ENCODE measurements at regions not wholly inside any gene's neighbourhood (a gene's known extent, or its start where the extent isn't known, plus 50 kb on each side); places are given as distances from the start of the nearest gene placed in this dataset.

GRCh38 chr1:177591155-177591554 lies 378.7 kb downstream of the SEC16B start:
- H3K4me1 ChIP-seq (ENCODE audit: control insufficient read depth, insufficient read depth, low read length) = peaks cover 9% of the 10 kb centered on the region
- no peaks in the 10 kb centered on the region for H3K27me3 ChIP-seq (ENCODE audit: control insufficient read depth, insufficient read depth, low read length)
- H3K36me3 ChIP-seq (ENCODE audit: insufficient read depth, low read length) = no peaks in the 10 kb centered on the region
- no peak overlapping the region for H3K4me3 ChIP-seq (ENCODE audit: low read length)
- no peak overlapping the region for H3K9ac ChIP-seq (ENCODE audit: low read depth, low read length)
- H3K4me2 ChIP-seq (ENCODE audit: low read length) = no peak overlapping the region
- H3K9me3 ChIP-seq (replicated peaks; ENCODE audit: low read length) = no peaks in the 10 kb centered on the region

- Histone ChIP-seq H3K4me3 (ENCODE audit: low read length) (no peak overlapping the region), H3K9me3 (replicated peaks; ENCODE audit: low read length) (no peaks in the 10 kb centered on the region), H3K27me3 (ENCODE audit: control insufficient read depth, insufficient read depth, low read length) (no peaks in the 10 kb centered on the region), H3K4me1 (ENCODE audit: control insufficient read depth, insufficient read depth, low read length) (peaks cover 18% of the 10 kb centered on the region), H3K4me2 (ENCODE audit: low read length) (no peak overlapping the region), H3K9ac (ENCODE audit: low read depth, low read length) (no peak overlapping the region), H3K36me3 (ENCODE audit: insufficient read depth, low read length) (no peaks in the 10 kb centered on the region)
Measured at GRCh38 chr1:177589166-177589565, 380.7 kb downstream of the SEC16B start.

GRCh38 chr1:177586429-177586828 lies 383.4 kb downstream of the SEC16B start:
- H3K4me3 ChIP-seq (ENCODE audit: low read length) = no peak overlapping the region
- no peak overlapping the region for H3K4me2 ChIP-seq (ENCODE audit: low read length)
- H3K9me3 ChIP-seq (replicated peaks; ENCODE audit: low read length) = no peaks in the 10 kb centered on the region
- peaks cover 18% of the 10 kb centered on the region for H3K4me1 ChIP-seq (ENCODE audit: control insufficient read depth, insufficient read depth, low read length)
- no peak overlapping the region for H3K9ac ChIP-seq (ENCODE audit: low read depth, low read length)
- H3K27me3 ChIP-seq (ENCODE audit: control insufficient read depth, insufficient read depth, low read length) = no peaks in the 10 kb centered on the region
- H3K36me3 ChIP-seq (ENCODE audit: insufficient read depth, low read length) = no peaks in the 10 kb centered on the region

- Histone ChIP-seq H3K9me3 (replicated peaks; ENCODE audit: low read length) (no peaks in the 10 kb centered on the region), H3K27me3 (ENCODE audit: control insufficient read depth, insufficient read depth, low read length) (no peaks in the 10 kb centered on the region), H3K4me2 (ENCODE audit: low read length) (no peak overlapping the region), H3K4me3 (ENCODE audit: low read length) (no peak overlapping the region), H3K36me3 (ENCODE audit: insufficient read depth, low read length) (no peaks in the 10 kb centered on the region), H3K9ac (ENCODE audit: low read depth, low read length) (no peak overlapping the region), H3K4me1 (ENCODE audit: control insufficient read depth, insufficient read depth, low read length) (peaks cover 18% of the 10 kb centered on the region)
Measured at GRCh38 chr1:177585302-177586220, 384.3 kb downstream of the SEC16B start.

- Histone ChIP-seq H3K4me2 (ENCODE audit: low read length) (no peak overlapping the region), H3K4me1 (ENCODE audit: control insufficient read depth, insufficient read depth, low read length) (no peaks in the 10 kb centered on the region), H3K27me3 (ENCODE audit: control insufficient read depth, insufficient read depth, low read length) (peaks cover 2% of the 10 kb centered on the region), H3K36me3 (ENCODE audit: insufficient read depth, low read length) (no peaks in the 10 kb centered on the region), H3K9me3 (replicated peaks; ENCODE audit: low read length) (no peaks in the 10 kb centered on the region), H3K4me3 (ENCODE audit: low read length) (no peak overlapping the region), H3K9ac (ENCODE audit: low read depth, low read length) (no peak overlapping the region)
Measured at GRCh38 chr1:177573901-177574300, 396.0 kb downstream of the SEC16B start.

- H3K27me3 ChIP-seq (ENCODE audit: control insufficient read depth, insufficient read depth, low read length) = peaks cover 4% of the 10 kb centered on the region
- H3K4me1 ChIP-seq (ENCODE audit: control insufficient read depth, insufficient read depth, low read length) = no peaks in the 10 kb centered on the region
- H3K9ac ChIP-seq (ENCODE audit: low read depth, low read length) = no peak overlapping the region
- H3K9me3 ChIP-seq (replicated peaks; ENCODE audit: low read length) = no peaks in the 10 kb centered on the region
- no peaks in the 10 kb centered on the region for H3K36me3 ChIP-seq (ENCODE audit: insufficient read depth, low read length)
- no peak overlapping the region for H3K4me3 ChIP-seq (ENCODE audit: low read length)
- H3K4me2 ChIP-seq (ENCODE audit: low read length) = no peak overlapping the region
Measured at GRCh38 chr1:177571485-177572076, 398.3 kb downstream of the SEC16B start.

GRCh38 chr1:177571076-177571475 lies 398.8 kb downstream of the SEC16B start:
- H3K4me1 ChIP-seq (ENCODE audit: control insufficient read depth, insufficient read depth, low read length) = no peaks in the 10 kb centered on the region

GRCh38 chr1:177569476-177569875 lies 398.7 kb downstream of the BRINP2 start:
- Histone ChIP-seq H3K4me1 (ENCODE audit: control insufficient read depth, insufficient read depth, low read length) (no peaks in the 10 kb centered on the region), H3K9me3 (replicated peaks; ENCODE audit: low read length) (no peaks in the 10 kb centered on the region), H3K36me3 (ENCODE audit: insufficient read depth, low read length) (no peaks in the 10 kb centered on the region), H3K4me3 (ENCODE audit: low read length) (no peak overlapping the region), H3K4me2 (ENCODE audit: low read length) (no peak overlapping the region), H3K9ac (ENCODE audit: low read depth, low read length) (no peak overlapping the region), H3K27me3 (ENCODE audit: control insufficient read depth, insufficient read depth, low read length) (peaks cover 4% of the 10 kb centered on the region)

More at GRCh38 chr1:177571076-177571475, 398.8 kb downstream of the SEC16B start:
- no peaks in the 10 kb centered on the region for H3K9me3 ChIP-seq (replicated peaks; ENCODE audit: low read length)
- H3K27me3 ChIP-seq (ENCODE audit: control insufficient read depth, insufficient read depth, low read length) = peaks cover 4% of the 10 kb centered on the region
- H3K36me3 ChIP-seq (ENCODE audit: insufficient read depth, low read length) = no peaks in the 10 kb centered on the region
- H3K9ac ChIP-seq (ENCODE audit: low read depth, low read length) = no peak overlapping the region
- H3K4me3 ChIP-seq (ENCODE audit: low read length) = no peak overlapping the region
- no peak overlapping the region for H3K4me2 ChIP-seq (ENCODE audit: low read length)

- H3K9me3 ChIP-seq (replicated peaks; ENCODE audit: low read length) = no peaks in the 10 kb centered on the region
- no peaks in the 10 kb centered on the region for H3K4me1 ChIP-seq (ENCODE audit: control insufficient read depth, insufficient read depth, low read length)
- peaks cover 4% of the 10 kb centered on the region for H3K27me3 ChIP-seq (ENCODE audit: control insufficient read depth, insufficient read depth, low read length)
- H3K9ac ChIP-seq (ENCODE audit: low read depth, low read length) = no peak overlapping the region
- H3K4me2 ChIP-seq (ENCODE audit: low read length) = no peak overlapping the region
- H3K4me3 ChIP-seq (ENCODE audit: low read length) = no peak overlapping the region
- H3K36me3 ChIP-seq (ENCODE audit: insufficient read depth, low read length) = no peaks in the 10 kb centered on the region
Measured at GRCh38 chr1:177568622-177569021, 397.9 kb downstream of the BRINP2 start.

- H3K4me3 ChIP-seq (ENCODE audit: low read length) = no peak overlapping the region
- H3K36me3 ChIP-seq (ENCODE audit: insufficient read depth, low read length) = no peaks in the 10 kb centered on the region
- H3K9me3 ChIP-seq (replicated peaks; ENCODE audit: low read length) = no peaks in the 10 kb centered on the region
- no peak overlapping the region for H3K9ac ChIP-seq (ENCODE audit: low read depth, low read length)
- no peak overlapping the region for H3K4me2 ChIP-seq (ENCODE audit: low read length)
- no peaks in the 10 kb centered on the region for H3K4me1 ChIP-seq (ENCODE audit: control insufficient read depth, insufficient read depth, low read length)
- H3K27me3 ChIP-seq (ENCODE audit: control insufficient read depth, insufficient read depth, low read length) = peaks cover 4% of the 10 kb centered on the region
Measured at GRCh38 chr1:177567393-177567792, 396.6 kb downstream of the BRINP2 start.

- no peak overlapping the region for H3K4me3 ChIP-seq (ENCODE audit: low read length)
- H3K27me3 ChIP-seq (ENCODE audit: control insufficient read depth, insufficient read depth, low read length) = peaks cover 4% of the 10 kb centered on the region
- H3K9ac ChIP-seq (ENCODE audit: low read depth, low read length) = no peak overlapping the region
- H3K36me3 ChIP-seq (ENCODE audit: insufficient read depth, low read length) = no peaks in the 10 kb centered on the region
- no peaks in the 10 kb centered on the region for H3K4me1 ChIP-seq (ENCODE audit: control insufficient read depth, insufficient read depth, low read length)
- no peaks in the 10 kb centered on the region for H3K9me3 ChIP-seq (replicated peaks; ENCODE audit: low read length)
- no peak overlapping the region for H3K4me2 ChIP-seq (ENCODE audit: low read length)
Measured at GRCh38 chr1:177566495-177566894, 395.7 kb downstream of the BRINP2 start.

GRCh38 chr1:177561436-177561835 lies 390.7 kb downstream of the BRINP2 start:
- Histone ChIP-seq H3K9ac (ENCODE audit: low read depth, low read length) (no peak overlapping the region), H3K36me3 (ENCODE audit: insufficient read depth, low read length) (no peaks in the 10 kb centered on the region), H3K9me3 (replicated peaks; ENCODE audit: low read length) (no peaks in the 10 kb centered on the region), H3K27me3 (ENCODE audit: control insufficient read depth, insufficient read depth, low read length) (no peaks in the 10 kb centered on the region), H3K4me2 (ENCODE audit: low read length) (no peak overlapping the region), H3K4me1 (ENCODE audit: control insufficient read depth, insufficient read depth, low read length) (no peaks in the 10 kb centered on the region), H3K4me3 (ENCODE audit: low read length) (no peak overlapping the region)

All from skeletal muscle satellite cell (primary cell).